ENCODE measurements at regions not wholly inside any gene's neighbourhood (a gene's known extent, or its start where the extent isn't known, plus 50 kb on each side); places are given as distances from the start of the nearest gene placed in this dataset.

DNA sequence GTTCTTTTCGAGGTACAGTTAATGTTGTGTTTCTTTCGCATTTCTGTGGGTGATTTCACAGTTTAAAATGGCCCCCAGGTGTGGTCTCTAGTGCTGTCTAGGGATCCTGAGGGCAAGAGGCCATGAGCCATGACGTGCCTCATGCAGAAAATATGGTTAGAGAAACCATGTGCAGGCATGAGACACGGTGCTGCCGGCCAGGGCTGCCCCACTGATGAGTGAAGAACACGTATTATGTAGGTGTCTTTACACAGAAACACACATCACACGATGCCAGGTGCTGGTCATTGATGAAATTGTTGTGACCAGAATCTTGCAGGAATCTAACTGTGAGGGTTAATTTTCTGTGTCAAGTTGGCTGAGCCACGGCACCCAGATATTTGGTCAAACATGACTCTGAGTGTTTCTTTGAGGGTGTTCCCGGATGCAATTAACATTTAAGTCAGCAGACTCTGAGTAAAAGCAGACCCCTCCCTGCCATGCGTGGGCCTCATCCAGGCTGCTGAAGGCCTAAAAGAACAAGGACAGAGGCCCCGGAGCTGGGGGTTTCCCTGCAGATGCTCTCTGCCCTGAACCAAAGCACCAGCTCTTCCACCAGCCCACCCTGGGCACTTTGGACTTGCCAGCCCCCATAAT is 463.0 kb upstream of the MYT1L start:
- Histone ChIP-seq H3K9me3 (no peaks in the 10 kb centered on the region), H3K27ac (no peak overlapping the region), H3K36me3 (no peaks in the 10 kb centered on the region), H3K4me3 (no peak overlapping the region), H3K4me1 (ENCODE audit: control insufficient read depth in 1 of 2, low read depth in 2 of 2) (no peaks in the 10 kb centered on the region), H3K27me3 (replicated peaks; ENCODE audit: insufficient read depth) (no peaks in the 10 kb centered on the region)
- DNase-seq (ENCODE audit: low spot score) (no peak), ATAC-seq (ENCODE audit: insufficient number of reproducible peaks, low FRiP score, low read depth) (no peak)
- TF ChIP-seq, protein P1, sequence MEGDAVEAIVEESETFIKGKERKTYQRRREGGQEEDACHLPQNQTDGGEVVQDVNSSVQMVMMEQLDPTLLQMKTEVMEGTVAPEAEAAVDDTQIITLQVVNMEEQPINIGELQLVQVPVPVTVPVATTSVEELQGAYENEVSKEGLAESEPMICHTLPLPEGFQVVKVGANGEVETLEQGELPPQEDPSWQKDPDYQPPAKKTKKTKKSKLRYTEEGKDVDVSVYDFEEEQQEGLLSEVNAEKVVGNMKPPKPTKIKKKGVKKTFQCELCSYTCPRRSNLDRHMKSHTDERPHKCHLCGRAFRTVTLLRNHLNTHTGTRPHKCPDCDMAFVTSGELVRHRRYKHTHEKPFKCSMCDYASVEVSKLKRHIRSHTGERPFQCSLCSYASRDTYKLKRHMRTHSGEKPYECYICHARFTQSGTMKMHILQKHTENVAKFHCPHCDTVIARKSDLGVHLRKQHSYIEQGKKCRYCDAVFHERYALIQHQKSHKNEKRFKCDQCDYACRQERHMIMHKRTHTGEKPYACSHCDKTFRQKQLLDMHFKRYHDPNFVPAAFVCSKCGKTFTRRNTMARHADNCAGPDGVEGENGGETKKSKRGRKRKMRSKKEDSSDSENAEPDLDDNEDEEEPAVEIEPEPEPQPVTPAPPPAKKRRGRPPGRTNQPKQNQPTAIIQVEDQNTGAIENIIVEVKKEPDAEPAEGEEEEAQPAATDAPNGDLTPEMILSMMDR (IDR thresholded peaks at IDR 0.05): no peak

DNA sequence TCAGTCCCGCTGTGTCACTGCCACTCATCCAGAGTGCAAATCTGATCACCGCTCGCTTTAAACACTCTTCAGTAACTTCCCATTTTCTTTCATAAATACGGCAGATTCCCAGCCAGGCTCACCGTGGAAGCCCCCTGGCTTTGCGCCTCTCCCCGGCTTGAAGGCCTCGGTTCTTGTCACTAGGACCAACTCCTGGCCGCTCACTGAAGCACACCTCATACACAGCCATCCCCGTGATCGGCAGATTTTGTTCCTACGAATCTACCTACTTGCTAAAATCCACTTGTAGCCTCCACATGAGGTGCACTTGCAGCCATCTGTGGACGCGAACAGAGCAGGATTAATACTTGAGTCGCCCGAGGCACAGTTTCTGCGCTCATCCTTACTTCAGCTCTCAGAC is 462.4 kb upstream of the MYT1L start:
- no peaks in the 10 kb centered on the region for H3K9me3 ChIP-seq
- no peak overlapping the region for H3K27ac ChIP-seq
- H3K36me3 ChIP-seq: no peaks in the 10 kb centered on the region
- no peaks in the 10 kb centered on the region for H3K27me3 ChIP-seq (replicated peaks; ENCODE audit: insufficient read depth)
- TF ChIP-seq, protein P1 (IDR thresholded peaks at IDR 0.05): no peak
- ATAC-seq (ENCODE audit: insufficient number of reproducible peaks, low FRiP score, low read depth) (no peak), DNase-seq (ENCODE audit: low spot score) (no peak)
- no peaks in the 10 kb centered on the region for H3K4me1 ChIP-seq (ENCODE audit: control insufficient read depth in 1 of 2, low read depth in 2 of 2)
- H3K4me3 ChIP-seq: no peak overlapping the region

DNA sequence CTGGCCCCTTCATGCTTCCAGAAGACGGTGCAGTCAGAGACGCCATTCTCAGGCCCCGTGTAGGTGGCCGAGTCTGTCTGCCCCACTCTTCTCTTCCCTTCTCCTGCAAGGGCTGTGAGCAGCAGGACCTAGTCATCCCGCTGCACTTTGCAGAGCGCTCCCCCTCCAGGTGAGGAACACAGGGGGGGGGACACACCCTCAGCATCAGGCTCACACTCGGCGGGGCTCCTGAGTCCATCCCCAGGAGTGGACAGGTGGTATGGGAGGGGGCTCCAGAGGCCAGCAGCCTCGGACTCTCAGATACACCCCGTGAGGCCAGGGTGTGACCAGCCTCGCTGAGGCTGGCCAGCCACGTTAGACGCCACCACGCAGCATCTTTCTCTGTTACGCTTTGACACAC is 460.5 kb upstream of the MYT1L start:
- Histone ChIP-seq H3K9me3 (no peaks in the 10 kb centered on the region), H3K27me3 (replicated peaks; ENCODE audit: insufficient read depth) (no peaks in the 10 kb centered on the region), H3K36me3 (no peaks in the 10 kb centered on the region), H3K27ac (no peak overlapping the region), H3K4me1 (ENCODE audit: control insufficient read depth in 1 of 2, low read depth in 2 of 2) (no peaks in the 10 kb centered on the region), H3K4me3 (no peak overlapping the region)
- TF ChIP-seq, protein P1 (IDR thresholded peaks at IDR 0.05): no peak
- no peak for ATAC-seq (ENCODE audit: insufficient number of reproducible peaks, low FRiP score, low read depth)
- DNase-seq (ENCODE audit: low spot score): no peak

DNA sequence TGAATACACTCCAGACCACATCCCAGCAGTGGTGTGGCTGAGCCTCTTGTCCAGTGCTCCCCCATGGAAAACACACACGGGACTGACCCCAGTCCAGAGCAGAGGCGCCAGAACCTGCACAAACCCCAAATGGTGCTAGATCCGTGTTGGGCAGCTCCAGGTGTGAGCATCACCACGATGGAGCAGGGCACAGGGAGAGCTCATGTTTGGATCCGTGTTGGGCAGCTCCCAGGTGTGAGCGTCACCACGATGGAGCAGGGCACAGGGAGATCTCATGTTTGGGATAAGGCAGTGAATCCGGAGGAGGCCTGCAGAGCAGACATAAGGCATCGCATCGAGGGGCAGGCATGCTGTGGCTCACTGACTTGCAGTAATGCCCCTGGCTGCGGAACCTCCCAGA is 460.0 kb upstream of the MYT1L start:
- no peaks in the 10 kb centered on the region for H3K36me3 ChIP-seq
- DNase-seq (ENCODE audit: low spot score) (no peak), ATAC-seq (ENCODE audit: insufficient number of reproducible peaks, low FRiP score, low read depth) (no peak)
- H3K27me3 ChIP-seq (replicated peaks; ENCODE audit: insufficient read depth): no peaks in the 10 kb centered on the region
- no peak overlapping the region for H3K27ac ChIP-seq
- H3K9me3 ChIP-seq: no peaks in the 10 kb centered on the region
- TF ChIP-seq, protein P1 (IDR thresholded peaks at IDR 0.05): no peak
- no peaks in the 10 kb centered on the region for H3K4me1 ChIP-seq (ENCODE audit: control insufficient read depth in 1 of 2, low read depth in 2 of 2)
- H3K4me3 ChIP-seq: no peak overlapping the region

DNA sequence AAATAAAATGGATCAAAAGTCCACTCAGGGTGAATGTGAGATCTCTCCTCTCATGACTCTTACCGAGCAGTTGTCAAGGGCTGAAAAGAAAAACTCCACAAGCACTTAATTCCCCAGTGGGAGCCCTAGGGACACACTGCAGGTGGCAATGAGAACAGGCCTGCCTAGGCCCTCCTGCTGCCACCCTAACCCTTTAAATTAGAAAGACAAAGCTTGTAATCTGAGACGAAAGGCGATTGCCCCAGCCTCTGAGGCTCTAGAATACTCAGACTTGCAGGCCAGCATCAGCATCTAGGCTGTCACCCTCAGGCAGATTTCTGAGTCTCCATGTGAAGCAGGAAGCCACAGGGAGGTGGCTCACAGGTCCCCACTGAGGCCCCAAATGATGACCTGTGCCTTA is 457.0 kb upstream of the MYT1L start:
- H3K27ac ChIP-seq: no peak overlapping the region
- no peak overlapping the region for H3K4me3 ChIP-seq
- no peaks in the 10 kb centered on the region for H3K27me3 ChIP-seq (replicated peaks; ENCODE audit: insufficient read depth)
- H3K4me1 ChIP-seq (ENCODE audit: control insufficient read depth in 1 of 2, low read depth in 2 of 2): no peaks in the 10 kb centered on the region
- no peak for DNase-seq (ENCODE audit: low spot score)
- TF ChIP-seq, protein P1 (IDR thresholded peaks at IDR 0.05): no peak
- no peaks in the 10 kb centered on the region for H3K36me3 ChIP-seq
- no peaks in the 10 kb centered on the region for H3K9me3 ChIP-seq
- ATAC-seq (ENCODE audit: insufficient number of reproducible peaks, low FRiP score, low read depth): no peak
